ENCODE measurements at regions not wholly inside any gene's neighbourhood (a gene's known extent, or its start where the extent isn't known, plus 50 kb on each side); places are given as distances from the start of the nearest gene placed in this dataset.

- Histone ChIP-seq H3K27me3 (ENCODE audit: control insufficient read depth in 4 of 4, insufficient read depth in 4 of 4, low read length in 3 of 4) (no peaks in the 10 kb centered on the region), H3K4me1 (ENCODE audit: control insufficient read depth in 4 of 4, insufficient read depth in 4 of 4, low read length in 3 of 4) (no peaks in the 10 kb centered on the region), H3K9ac (ENCODE audit: low read depth in 1 of 2, low read length in 2 of 2) (no peak overlapping the region), H3K4me3 (ENCODE audit: low read depth in 1 of 3, low read length in 3 of 3) (no peak overlapping the region), H3K36me3 (ENCODE audit: control insufficient read depth in 4 of 4, insufficient read depth in 3 of 4, low read depth in 1 of 4, low read length in 3 of 4) (no peaks in the 10 kb centered on the region), H3K9me3 (ENCODE audit: control insufficient read depth in 4 of 4, low read length in 3 of 4) (no peaks in the 10 kb centered on the region), H3K27ac (ENCODE audit: low read depth in 1 of 2, low read length in 2 of 2) (no peak overlapping the region)
- 83% methylated on average over 3 of the region's 3 CpGs for WGBS
- TF ChIP-seq GABPA (IDR thresholded peaks at IDR 0.05 in 1 of 2, conservative IDR thresholded peaks at IDR 0.05 in 1 of 2) (no peak), NR2F2 (IDR thresholded peaks at IDR 0.05) (no peak), HNF4A (conservative IDR thresholded peaks at IDR 0.05) (no peak), YY1 (IDR thresholded peaks at IDR 0.05) (no peak), SP1 (IDR thresholded peaks at IDR 0.05) (no peak), TAF1 (conservative IDR thresholded peaks at IDR 0.05) (no peak), RAD21 (IDR thresholded peaks at IDR 0.05) (no peak), EGR1 (IDR thresholded peaks at IDR 0.05; ENCODE audit: low read depth in 2 of 2) (no peak), REST (IDR thresholded peaks at IDR 0.05) (no peak), CTCF (IDR thresholded peaks at IDR 0.05; ENCODE audit: low read depth, low read length, missing input control) (no peak), JUND (IDR thresholded peaks at IDR 0.05) (no peak), FOXA2 (IDR thresholded peaks at IDR 0.05) (no peak), FOXA1 (IDR thresholded peaks at IDR 0.05) (no peak), ZBTB33 (IDR thresholded peaks at IDR 0.05) (no peak), ATF3 (IDR thresholded peaks at IDR 0.05) (no peak), HNF4G (IDR thresholded peaks at IDR 0.05) (no peak)
- no peak for DNase-seq (ENCODE audit: low spot score)
Observed at GRCh38 chr3:181844211-181844610, 132.5 kb downstream of the SOX2 start.

- no peak for DNase-seq (ENCODE audit: low spot score)
- Histone ChIP-seq H3K9me3 (ENCODE audit: control insufficient read depth in 4 of 4, low read length in 3 of 4) (no peaks in the 10 kb centered on the region), H3K27ac (ENCODE audit: low read depth in 1 of 2, low read length in 2 of 2) (no peak overlapping the region), H3K36me3 (ENCODE audit: control insufficient read depth in 4 of 4, insufficient read depth in 3 of 4, low read depth in 1 of 4, low read length in 3 of 4) (no peaks in the 10 kb centered on the region), H3K4me3 (ENCODE audit: low read depth in 1 of 3, low read length in 3 of 3) (no peak overlapping the region), H3K4me1 (ENCODE audit: control insufficient read depth in 4 of 4, insufficient read depth in 4 of 4, low read length in 3 of 4) (no peaks in the 10 kb centered on the region), H3K27me3 (ENCODE audit: control insufficient read depth in 4 of 4, insufficient read depth in 4 of 4, low read length in 3 of 4) (no peaks in the 10 kb centered on the region), H3K9ac (ENCODE audit: low read depth in 1 of 2, low read length in 2 of 2) (no peak overlapping the region)
- TF ChIP-seq RXRA (IDR thresholded peaks at IDR 0.05) = no peak
- TF ChIP-seq GABPA (IDR thresholded peaks at IDR 0.05 in 1 of 2, conservative IDR thresholded peaks at IDR 0.05 in 1 of 2) = no peak
- TF ChIP-seq REST (IDR thresholded peaks at IDR 0.05) = no peak
- TF ChIP-seq ZBTB33 (IDR thresholded peaks at IDR 0.05) = no peak
- no peak for TF ChIP-seq NR2F2 (IDR thresholded peaks at IDR 0.05)
- no peak for TF ChIP-seq YY1 (IDR thresholded peaks at IDR 0.05)
- no peak for TF ChIP-seq SP1 (IDR thresholded peaks at IDR 0.05)
- no peak for TF ChIP-seq EGR1 (IDR thresholded peaks at IDR 0.05; ENCODE audit: low read depth in 2 of 2)
- WGBS = 88% methylated on average over 3 of the region's 3 CpGs
Observed at GRCh38 chr3:181847276-181847675, 135.6 kb downstream of the SOX2 start.
